KMS-11 (cell line): ENCODE measurements at regions not wholly inside any gene's neighbourhood (a gene's known extent, or its start where the extent isn't known, plus 50 kb on each side); places are given as distances from the start of the nearest gene placed in this dataset.
"Not testable (repeated sequence)": the region's sequence is repeated elsewhere in the genome, so short reads cannot be mapped to it uniquely, and the experiment has no call there.

Experiments used
- H2AFZ ChIP-seq: fragments of 200-600 bp; sonication (generic); 2 replicates; pipeline ENCODE4 v1.6.1; 2016; ENCODE audit warnings: antibody characterized with exemption, mixed run types, low read depth
- H3K27ac ChIP-seq: fragments of 200-600 bp; sonication (generic); 2 replicates; pipeline ENCODE4 v1.6.1; 2016; ENCODE audit warnings: mild to moderate bottlenecking, mixed run types
- H3K27me3 ChIP-seq: fragments of 200-600 bp; sonication (generic); 2 replicates; pipeline ENCODE4 v1.6.1; 2017; ENCODE audit warnings: mild to moderate bottlenecking, low read depth, mixed run types, moderate library complexity; ENCODE audit not compliant: insufficient read depth
- H3K36me3 ChIP-seq: fragments of 200-600 bp; sonication (generic); 2 replicates; pipeline ENCODE4 v1.6.1; 2017; ENCODE audit warnings: mild to moderate bottlenecking, mixed run types; ENCODE audit not compliant: insufficient read depth
- H3K4me1 ChIP-seq: fragments of 200-600 bp; sonication (generic); 2 replicates; pipeline ENCODE4 v1.6.1; 2016; ENCODE audit warnings: mild to moderate bottlenecking, low read depth, mixed run types; ENCODE audit not compliant: poor library complexity, severe bottlenecking
- H3K4me2 ChIP-seq: fragments of 200-600 bp; sonication (generic); 2 replicates; pipeline ENCODE4 v1.7.0; 2016; ENCODE audit warnings: mild to moderate bottlenecking, mixed run types
- H3K4me3 ChIP-seq: fragments of 200-600 bp; sonication (generic); IDR thresholded peaks from 2 replicates; pipeline ENCODE4 v1.6.1; 2017; ENCODE audit warnings: low read depth, low read length, mixed read lengths; ENCODE audit not compliant: insufficient read depth
- H3K79me2 ChIP-seq: fragments of 200-600 bp; sonication (generic); 2 replicates; pipeline ENCODE4 v1.6.1; 2016; ENCODE audit warnings: low read depth, mixed run types; ENCODE audit not compliant: insufficient read depth
- H3K9ac ChIP-seq: fragments of 200-600 bp; sonication (generic); 2 replicates; pipeline ENCODE4 v1.6.1; 2016; ENCODE audit warnings: mild to moderate bottlenecking, mixed run types
- H4K20me1 ChIP-seq: fragments of 200-600 bp; sonication (generic); 2 replicates; pipeline ENCODE4 v1.6.1; 2016; ENCODE audit warnings: mild to moderate bottlenecking, mixed run types; ENCODE audit not compliant: insufficient read depth
- CTCF ChIP-seq: fragments of 200-600 bp; sonication (generic); conservative IDR thresholded peaks from 2 replicates; pipeline ENCODE4 v1.6.1; 2017; ENCODE audit warnings: low read depth, mild to moderate bottlenecking, antibody characterized with exemption, low read length, moderate library complexity, mixed read lengths

- no peaks in the 10 kb centered on the region for H3K79me2 ChIP-seq
- no peak overlapping the region for H2AFZ ChIP-seq
- H3K36me3 ChIP-seq = no peaks in the 10 kb centered on the region
- no peaks in the 10 kb centered on the region for H3K27me3 ChIP-seq
- no peak for TF ChIP-seq CTCF
- no peaks in the 10 kb centered on the region for H3K4me1 ChIP-seq
- no peak overlapping the region for H3K4me2 ChIP-seq
- H4K20me1 ChIP-seq = no peaks in the 10 kb centered on the region
- no peak overlapping the region for H3K27ac ChIP-seq
- H3K4me3 ChIP-seq = no peak overlapping the region
- no peak overlapping the region for H3K9ac ChIP-seq
Observed at GRCh38 chr3:68662176-68662575, 270.2 kb downstream of the TAFA4 start.

- not testable (repeated sequence) for H3K9ac ChIP-seq, H3K4me2 ChIP-seq, H4K20me1 ChIP-seq, H3K36me3 ChIP-seq, H2AFZ ChIP-seq, H3K79me2 ChIP-seq, H3K27ac ChIP-seq, H3K27me3 ChIP-seq, H3K4me3 ChIP-seq, H3K4me1 ChIP-seq
Observed at GRCh38 chr3:68650657-68651056, 281.7 kb downstream of the TAFA4 start.

DNA sequence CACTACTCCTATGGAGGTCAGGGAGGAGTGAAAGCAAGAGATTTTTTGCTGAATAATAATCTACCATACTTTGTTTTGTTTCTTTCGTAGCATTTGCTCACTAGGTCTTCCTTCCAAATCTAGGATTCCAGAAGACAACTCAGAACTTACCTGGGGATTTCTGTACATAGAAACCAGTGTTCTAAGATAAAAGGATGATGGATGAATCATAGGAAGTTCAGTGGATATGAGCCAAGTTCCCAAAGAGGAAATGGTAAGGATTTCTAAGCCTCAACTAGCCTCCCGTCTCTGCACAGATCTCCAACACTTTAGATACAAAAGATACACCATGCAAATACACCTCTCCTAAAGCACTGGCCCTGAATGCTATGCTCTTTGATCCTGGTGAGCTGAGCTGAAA is 283.9 kb downstream of the TAFA4 start:
- no peaks in the 10 kb centered on the region for H3K4me1 ChIP-seq
- no peak overlapping the region for H3K9ac ChIP-seq
- no peaks in the 10 kb centered on the region for H4K20me1 ChIP-seq
- H3K4me3 ChIP-seq = no peak overlapping the region
- no peak overlapping the region for H3K27ac ChIP-seq
- no peak overlapping the region for H2AFZ ChIP-seq
- TF ChIP-seq CTCF = no peak
- H3K79me2 ChIP-seq = no peaks in the 10 kb centered on the region
- H3K4me2 ChIP-seq = no peak overlapping the region
- no peaks in the 10 kb centered on the region for H3K27me3 ChIP-seq
- no peaks in the 10 kb centered on the region for H3K36me3 ChIP-seq

- H3K4me1 ChIP-seq = no peaks in the 10 kb centered on the region
- H3K27me3 ChIP-seq = no peaks in the 10 kb centered on the region
- H3K4me2 ChIP-seq = no peak overlapping the region
- no peak for TF ChIP-seq CTCF
- no peaks in the 10 kb centered on the region for H3K36me3 ChIP-seq
- H4K20me1 ChIP-seq = no peaks in the 10 kb centered on the region
- no peak overlapping the region for H3K9ac ChIP-seq
- no peak overlapping the region for H3K27ac ChIP-seq
- H3K4me3 ChIP-seq = no peak overlapping the region
- H3K79me2 ChIP-seq = no peaks in the 10 kb centered on the region
- no peak overlapping the region for H2AFZ ChIP-seq
Observed at GRCh38 chr3:68631850-68632545, 300.3 kb downstream of the TAFA4 start.

GRCh38 chr3:68620211-68620610 is 312.1 kb downstream of the TAFA4 start:
- H3K4me2 ChIP-seq = no peak overlapping the region
- no peaks in the 10 kb centered on the region for H3K79me2 ChIP-seq
- H2AFZ ChIP-seq = no peak overlapping the region
- H3K27ac ChIP-seq = no peak overlapping the region
- H3K9ac ChIP-seq = no peak overlapping the region
- H3K36me3 ChIP-seq = no peaks in the 10 kb centered on the region
- TF ChIP-seq CTCF = no peak
- H3K4me1 ChIP-seq = no peaks in the 10 kb centered on the region
- H3K4me3 ChIP-seq = no peak overlapping the region
- no peaks in the 10 kb centered on the region for H4K20me1 ChIP-seq
- no peaks in the 10 kb centered on the region for H3K27me3 ChIP-seq
